Heart left ventricle (tissue), 16 donors: ENCODE measurements at regions not wholly inside any gene's neighbourhood (a gene's known extent, or its start where the extent isn't known, plus 50 kb on each side); places are given as distances from the start of the nearest gene placed in this dataset.
"Not testable (repeated sequence)": the region's sequence is repeated elsewhere in the genome, so short reads cannot be mapped to it uniquely, and the experiment has no call there.

ENCODE experiments used
- ATAC-seq, 4 donors: fragments of 200-7000 bp; cut with Tn5 transposase; one replicate each; pipeline ENCODE4 v1.9.1; 2020 to 2022; ENCODE audit warnings: moderate library complexity in 4 of 4, mild to moderate bottlenecking in 3 of 4, moderate number of reproducible peaks in 1 of 4
- DNase-seq, 5 donors: peaks; one replicate each; pipeline ENCODE4 v3.0.0-alpha.2; 2020
- H3K27ac ChIP-seq, 12 donors: fragments of 200-600 bp; sonication (generic) in 4 of 12; one replicate each; pipeline versions ENCODE4 v1.5.0 to v1.8.0; 2016 to 2022; ENCODE audit warnings: mild to moderate bottlenecking in 2 of 12
- H3K27me3 ChIP-seq, 9 donors: fragments of 200-600 bp; sonication (generic) in 2 of 9; one replicate each; pipeline versions ENCODE4 v1.5.1 to v1.8.0; 2016 to 2022; ENCODE audit warnings: mild to moderate bottlenecking in 3 of 9
- H3K36me3 ChIP-seq, 9 donors: fragments of 200-600 bp; sonication (generic) in 2 of 9; one replicate each; pipeline versions ENCODE4 v1.5.0 to v1.8.0; 2018 to 2022; ENCODE audit warnings: mild to moderate bottlenecking in 2 of 9
- H3K4me1 ChIP-seq, 12 donors: fragments of 200-600 bp; sonication (generic) in 4 of 12; one replicate each; pipeline versions ENCODE4 v1.5.0 to v1.8.0; 2016 to 2022; ENCODE audit warnings: mild to moderate bottlenecking in 3 of 12
- H3K4me3 ChIP-seq, 12 donors: fragments of 200-600 bp; sonication (generic) in 4 of 12; one replicate each; pipeline versions ENCODE4 v1.5.0 to v1.8.0; 2017 to 2022; ENCODE audit warnings: mild to moderate bottlenecking in 9 of 12, moderate library complexity in 4 of 12
- H3K9me3 ChIP-seq, 12 donors: fragments of 200-600 bp; sonication (generic) in 4 of 12; one replicate each; pipeline versions ENCODE4 v1.5.0 to v1.8.0; 2016 to 2022; ENCODE audit warnings: mild to moderate bottlenecking in 1 of 12
- CTCF ChIP-seq, 12 donors: fragments of 200-600 bp; sonication (generic) in 4 of 12; IDR thresholded peaks; one replicate each; pipeline versions ENCODE4 v1.5.0 to v1.8.0; 2018 to 2022; ENCODE audit warnings: antibody characterized with exemption in 12 of 12, mild to moderate bottlenecking in 5 of 12
- POLR2A ChIP-seq, 2 donors: fragments of 450-650 bp; IDR thresholded peaks; one replicate each; pipeline ENCODE4 v1.6.1; 2017; ENCODE audit warnings: antibody characterized with exemption in 2 of 2, mild to moderate bottlenecking in 2 of 2, moderate library complexity in 2 of 2
- WGBS, 4 donors: extraction: QIAGEN DNeasy Blood & Tissue Kit in 2 of 4; methylation state at CpG; one replicate each; pipeline versions ENCODE4 v1.1.5 to v1.1.7; 2013 to 2018; 5-methylcytosine and 5-hydroxymethylcytosine counted together
- intact Hi-C, 10 donors: fragments of 100-400 bp; cut with DNase I; formaldehyde crosslinking; loops; one replicate each; pipeline versions ENCODE4 v1.11.1 to v1.14.2; 2022
- donor health status: ischemic (EF 13 %, LVEDD 7.1; RV severe dilation, severe dysfunction).
- donor health status: healthy with polysubstance abuse.
- donor health status: DM: no; HTN: yes; CAD: no.
- donor health status: DM: no; HTN: no; CAD: no.
- donor health status: ischemic (EF 25% LVEDD 6.9; RV normal size, moderate dysfunction).
- donor health status: ischemic (EF 25% LVEDD 5.7; RV mildly dilated, moderate dysfunction).
- donor health status: healthy.
- donor health status: DM: yes; HTN: yes; CAD: no.
- donor health status: ischemic (EF 35%, LVEDD 5.7; RV mildly dilated, moderate dysfunction).
- donor health status: nonischemic (EF 11% LVEDD 7.7; RV severe dilation, severe dysfunction).
- donor health status: DM: yes; HTN: yes; CAD: no.
- donor health status: PGD.
- donor health status: ischemic (EF 29% LVEDD 5.4; RV normal size, mild dysfunction).
- donor health status: nonischemic (EF 23%, LVEDD 6.1; RV moderate dilation, normal function).

GRCh38 chr4:9608300-9608699, 164.1 kb downstream of the DEFB131A start:
- Histone ChIP-seq H3K27ac (no peak overlapping the region), H3K9me3 (no peaks in the 10 kb centered on the region), H3K4me3 (no peak overlapping the region), H3K4me1 (peaks cover 0 to 7% (median 0%) of the 10 kb centered on the region in 12 donors), H3K27me3 (no peaks in the 10 kb centered on the region), H3K36me3 (no peaks in the 10 kb centered on the region)
- TF ChIP-seq POLR2A (IDR thresholded peaks at IDR 0.05), result no peak
- no peak for TF ChIP-seq CTCF (IDR thresholded peaks at IDR 0.05)
- 81 to 87% (median 83%) methylated on average over 4 of the region's 4 CpGs for WGBS, 4 donors
- intact Hi-C loops, result no loop called here
- no peak for ATAC-seq
- no peak for DNase-seq

GRCh38 chr4:9610321-9610720, 166.1 kb downstream of the DEFB131A start:
- ATAC-seq, H3K27me3 ChIP-seq, H3K9me3 ChIP-seq, H3K4me1 ChIP-seq, H3K27ac ChIP-seq, DNase-seq, intact Hi-C loops, H3K4me3 ChIP-seq, H3K36me3 ChIP-seq: not testable (repeated sequence)
- 86 to 89% (median 87%) methylated on average over 2 of the region's 2 CpGs for WGBS, 4 donors

GRCh38 chr4:9611101-9611500, 166.9 kb downstream of the DEFB131A start:
- Histone ChIP-seq H3K36me3 (no peaks in the 10 kb centered on the region), H3K4me3 (no peak overlapping the region), H3K27ac (no peak overlapping the region), H3K4me1 (no peaks in the 10 kb centered on the region), H3K9me3 (no peaks in the 10 kb centered on the region), H3K27me3 (no peaks in the 10 kb centered on the region)
- intact Hi-C loops, result no loop called here
- WGBS, 4 donors, result 29 to 50% (median 38%) methylated on average over 2 to 3 of the region's 3 CpGs
- ATAC-seq (no peak), DNase-seq (no peak)
- TF ChIP-seq CTCF (IDR thresholded peaks at IDR 0.05) (no peak), POLR2A (IDR thresholded peaks at IDR 0.05) (no peak)

- not testable (repeated sequence) for H3K4me1 ChIP-seq, DNase-seq
- WGBS, 4 donors, result 83 to 89% (median 86%) methylated on average over 3 of the region's 3 CpGs
These were observed 145.0 kb upstream of the DRD5 start for GRCh38 chr4:9636411-9636810.

GRCh38 chr4:9659678-9660077, 121.8 kb upstream of the DRD5 start:
- not testable (repeated sequence) for ATAC-seq, H3K9me3 ChIP-seq, H3K36me3 ChIP-seq, H3K4me1 ChIP-seq, H3K27me3 ChIP-seq, H3K27ac ChIP-seq, H3K4me3 ChIP-seq
- 14 to 17% (median 15%) methylated on average over 14 of the region's 14 CpGs for WGBS, 4 donors
- DNase-seq, result peak in 1 of 5 donors; percentile 24
- TF ChIP-seq CTCF (IDR thresholded peaks at IDR 0.05), result peak; percentile 40 to 61 (median 56)
- intact Hi-C loops, result loop anchor here in 5 of 10 donors (5.0 to 10.0 kb wide), 2 partner anchors 125 to 127 kb away; no protein-coding TSS in a partner anchor

More at GRCh38 chr4:9636411-9636810, 145.0 kb upstream of the DRD5 start:
- H3K4me3 ChIP-seq, H3K9me3 ChIP-seq, H3K27me3 ChIP-seq, intact Hi-C loops, H3K36me3 ChIP-seq, ATAC-seq, H3K27ac ChIP-seq: not testable (repeated sequence)

- H3K27me3 ChIP-seq, H3K9me3 ChIP-seq, DNase-seq, intact Hi-C loops, H3K4me1 ChIP-seq, H3K36me3 ChIP-seq, H3K4me3 ChIP-seq, ATAC-seq, H3K27ac ChIP-seq: not testable (repeated sequence)
- WGBS, 4 donors, result 60 to 67% (median 63%) methylated on average over 4 of the region's 4 CpGs
These were observed 120.5 kb upstream of the DRD5 start for GRCh38 chr4:9660955-9661354.

- H3K4me1 ChIP-seq, ATAC-seq, H3K36me3 ChIP-seq, H3K27me3 ChIP-seq, intact Hi-C loops, H3K27ac ChIP-seq, H3K9me3 ChIP-seq, H3K4me3 ChIP-seq: not testable (repeated sequence)
- 11 to 25% (median 14%) methylated on average over 10 to 11 of the region's 11 CpGs for WGBS, 4 donors
- peak; percentile 30 to 69 (median 40) for DNase-seq
These were observed 110.7 kb upstream of the DRD5 start for GRCh38 chr4:9670725-9671124.

GRCh38 chr4:9677357-9677756, 104.1 kb upstream of the DRD5 start:
- whole genome bisulfite sequencing, 4 donors, result 86 to 92% (median 89%) methylated on average over 9 to 10 of the region's 10 CpGs
- H3K4me1 ChIP-seq, H3K27ac ChIP-seq, DNase-seq, H3K36me3 ChIP-seq, H3K9me3 ChIP-seq, H3K4me3 ChIP-seq, ATAC-seq, intact Hi-C loops, H3K27me3 ChIP-seq: not testable (repeated sequence)
